Endothelial cell of umbilical vein (primary cell): ENCODE measurements at regions not wholly inside any gene's neighbourhood (a gene's known extent, or its start where the extent isn't known, plus 50 kb on each side); places are given as distances from the start of the nearest gene placed in this dataset.

Source experiments
- BruUV-seq: library from RNA; stranded (reverse); fragments of 400-500 nt; replicated peaks from 2 replicates; lab custom pipeline; 2021; lab: Mats Ljungman, UMichigan
- CTCF ChIA-PET: fragments of 300-600, 350-600 bp; sonication (Branson Sonifier 250); formaldehyde crosslinking; loops from one replicate; lab custom pipeline; 2021; ENCODE audit warnings: antibody characterized with exemption, inconsistent platforms; lab: Charles Lee
- POLR2A ChIA-PET: fragments of 300-600, 350-600 bp; sonication (Branson Sonifier 250); formaldehyde crosslinking; loops from one replicate; lab custom pipeline; 2021; ENCODE audit warnings: antibody characterized with exemption, inconsistent platforms; lab: Charles Lee
- DNase-seq: peaks from one replicate; pipeline ENCODE4 v3.0.0-alpha.2; 2011; ENCODE audit warnings: low read depth, low spot score
- FAIRE-seq: peaks from 2 replicates; lab custom pipeline; 2011; peaks lifted over from hg19 to GRCh38; lab: Jason Lieb, UNC
- H2AFZ ChIP-seq: 2 replicates; pipeline ENCODE4 v1.6.0; 2012; ENCODE audit warnings: low read depth, low read length, control low read depth, inconsistent platforms
- H3K27ac ChIP-seq: 2 replicates; pipeline ENCODE4 v1.5.1; 2011; ENCODE audit warnings: low read depth, mild to moderate bottlenecking, control low read depth, low read length, moderate library complexity; ENCODE audit not compliant: insufficient read depth
- H3K27me3 ChIP-seq, 2 experiments: 2 replicates each; pipeline versions ENCODE4 v1.6.0 to v1.6.1; 2011; ENCODE audit warnings: low read length in 2 of 2, mixed read lengths in 1 of 2; ENCODE audit not compliant: control insufficient read depth in 2 of 2, insufficient read depth in 2 of 2
- H3K36me3 ChIP-seq, 2 experiments: 2 replicates in 1 of 2; 3 replicates in 1 of 2; pipeline ENCODE4 v1.5.1; 2011; ENCODE audit warnings: low read length in 2 of 2, mild to moderate bottlenecking in 1 of 2, moderate library complexity in 1 of 2; ENCODE audit not compliant: control insufficient read depth in 2 of 2, insufficient read depth in 2 of 2; ENCODE audit errors: extremely low read depth in 1 of 2
- H3K4me1 ChIP-seq: 3 replicates; pipeline ENCODE4 v1.5.1; 2011; ENCODE audit warnings: mild to moderate bottlenecking, low read length; ENCODE audit not compliant: control insufficient read depth, insufficient read depth; ENCODE audit errors: extremely low read depth
- H3K4me2 ChIP-seq: 2 replicates; pipeline ENCODE4 v1.6.1; 2011; ENCODE audit warnings: low read length, control low read depth, mixed read lengths; ENCODE audit not compliant: insufficient read depth
- H3K4me3 ChIP-seq, 3 experiments: fragments of 200-600 bp in 1 of 3; sonication (generic), shearing (Covaris generic) in 1 of 3; replicated peaks in 1 of 3; 2 replicates each; pipeline ENCODE4 v1.5.1; 2011 to 2016; ENCODE audit warnings: control low read depth in 3 of 3, low read length in 3 of 3, mild to moderate bottlenecking in 2 of 3, inconsistent platforms in 1 of 3, low read depth in 1 of 3, moderate library complexity in 1 of 3; ENCODE audit not compliant: insufficient read depth in 1 of 3
- H3K79me2 ChIP-seq: 2 replicates; pipeline ENCODE4 v1.6.0; 2012; ENCODE audit warnings: low read length, inconsistent platforms; ENCODE audit not compliant: control insufficient read depth, insufficient read depth
- H3K9ac ChIP-seq: replicated peaks from 2 replicates; pipeline ENCODE3; 2011; ENCODE audit warnings: low read length, control low read depth; ENCODE audit not compliant: insufficient read depth; ENCODE audit errors: extremely low read depth
- H3K9me1 ChIP-seq: replicated peaks from 3 replicates; pipeline ENCODE4 v1.6.0; 2011; ENCODE audit warnings: mild to moderate bottlenecking, low read length; ENCODE audit not compliant: control insufficient read depth, insufficient read depth; ENCODE audit errors: extremely low read depth
- H3K9me3 ChIP-seq: replicated peaks from 2 replicates; pipeline ENCODE4 v1.5.1; 2012; ENCODE audit warnings: low read length, inconsistent platforms; ENCODE audit not compliant: control insufficient read depth, insufficient read depth
- H4K20me1 ChIP-seq: replicated peaks from 2 replicates; pipeline ENCODE3; 2011; ENCODE audit warnings: mild to moderate bottlenecking, low read length; ENCODE audit not compliant: control insufficient read depth, insufficient read depth; ENCODE audit errors: extremely low read depth
- EZH2 ChIP-seq: IDR thresholded peaks from 2 replicates; pipeline ENCODE4 v1.6.1; 2012; ENCODE audit warnings: borderline replicate concordance, low read depth, mild to moderate bottlenecking, moderate library complexity, low read length, inconsistent platforms; ENCODE audit not compliant: severe bottlenecking
- FOS ChIP-seq: IDR thresholded peaks from 2 replicates; pipeline ENCODE4 v1.6.1; 2011; ENCODE audit warnings: mild to moderate bottlenecking, low read length, moderate library complexity, borderline replicate concordance; ENCODE audit not compliant: insufficient read depth
- GATA2 ChIP-seq: IDR thresholded peaks from 2 replicates; pipeline ENCODE4 v1.7.0; 2011; ENCODE audit warnings: low read depth, mild to moderate bottlenecking, moderate library complexity, mixed read lengths, low read length; ENCODE audit not compliant: insufficient read length, insufficient read depth
- JUN ChIP-seq: IDR thresholded peaks from 2 replicates; pipeline ENCODE4 v1.6.1; 2011; ENCODE audit warnings: borderline replicate concordance, low read depth; ENCODE audit not compliant: insufficient read length, insufficient read depth
- MYC ChIP-seq: IDR thresholded peaks from one replicate; pipeline ENCODE4 v1.6.1; 2011; ENCODE audit warnings: mild to moderate bottlenecking, low read depth, low read length
- POLR2A ChIP-seq: IDR thresholded peaks from 2 replicates; pipeline ENCODE4 v1.6.1; 2012; ENCODE audit warnings: low read depth, mild to moderate bottlenecking, control low read depth, low read length
- POLR2AphosphoS5 ChIP-seq: IDR thresholded peaks from 2 replicates; pipeline ENCODE4 v1.6.1; 2012; ENCODE audit warnings: low read depth, mild to moderate bottlenecking, control low read depth, low read length, moderate library complexity; ENCODE audit not compliant: insufficient read depth
- dilution Hi-C: fragments of 300-500 bp; cut with MboI; formaldehyde crosslinking; loops from one replicate; pipeline ENCODE4 v1.15.0; 2019; ENCODE audit warnings: low sequenced_read_pairs; ENCODE audit not compliant: extremely low pct_ligation_motif_present
- intact Hi-C: fragments of 100-400 bp; cut with micrococcal nuclease; formaldehyde crosslinking; loops from one replicate; pipeline ENCODE4 v1.10.0; 2022
- TF ChIP-seq, protein P1 (sequence below): IDR thresholded peaks from 2 replicates; pipeline ENCODE4 v1.6.1; 2011; ENCODE audit not compliant: insufficient read depth, insufficient read length
- TF ChIP-seq, protein P2 (sequence below), 2 donors: IDR thresholded peaks; 1 replicate in 1 of 2; 2 replicates in 1 of 2; pipeline ENCODE4 v1.5.1; 2011; ENCODE audit warnings: low read length in 2 of 2, mild to moderate bottlenecking in 2 of 2, moderate library complexity in 2 of 2, control low read depth in 1 of 2, inconsistent platforms in 1 of 2, low read depth in 1 of 2; ENCODE audit not compliant: insufficient read depth in 1 of 2; ENCODE audit errors: extremely low read depth in 1 of 2

DNA sequence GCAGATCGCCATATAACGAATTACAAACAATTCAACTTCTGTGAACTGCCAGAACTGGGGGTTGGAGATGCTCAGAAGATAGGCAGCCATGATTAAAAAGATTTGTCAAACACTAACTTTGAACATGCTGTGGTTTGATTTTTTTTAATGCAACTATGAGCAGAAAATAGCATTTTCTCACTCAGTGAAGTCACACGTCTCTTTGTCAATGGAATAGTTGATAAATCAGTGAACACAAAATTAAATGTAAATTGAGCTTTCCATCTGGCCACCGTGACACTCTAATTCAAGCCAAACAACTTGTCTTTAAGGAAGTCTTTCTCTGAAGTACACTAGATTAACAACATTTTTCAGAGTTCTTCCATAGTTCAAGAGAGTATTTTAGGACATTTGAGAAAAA, 228.6 kb upstream of the LINC00305 start:
- Histone ChIP-seq H3K79me2 (no peaks in the 10 kb centered on the region), H3K9ac (no peak overlapping the region), H3K36me3 (no peaks in the 10 kb centered on the region), H3K9me1 (no peaks in the 10 kb centered on the region), H3K27ac (no peak overlapping the region), H3K4me3 (no peak overlapping the region), H3K4me1 (no peaks in the 10 kb centered on the region), H3K9me3 (no peaks in the 10 kb centered on the region), H3K4me2 (no peak overlapping the region), H4K20me1 (no peaks in the 10 kb centered on the region), H2AFZ (no peak overlapping the region), H3K27me3 (no peaks in the 10 kb centered on the region)
- no peak for TF ChIP-seq POLR2A
- no peak for TF ChIP-seq JUN
- no peak for TF ChIP-seq POLR2AphosphoS5
- no peak for TF ChIP-seq FOS
- TF ChIP-seq, protein P1, sequence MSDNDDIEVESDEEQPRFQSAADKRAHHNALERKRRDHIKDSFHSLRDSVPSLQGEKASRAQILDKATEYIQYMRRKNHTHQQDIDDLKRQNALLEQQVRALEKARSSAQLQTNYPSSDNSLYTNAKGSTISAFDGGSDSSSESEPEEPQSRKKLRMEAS, result no peak
- TF ChIP-seq, protein P2, sequence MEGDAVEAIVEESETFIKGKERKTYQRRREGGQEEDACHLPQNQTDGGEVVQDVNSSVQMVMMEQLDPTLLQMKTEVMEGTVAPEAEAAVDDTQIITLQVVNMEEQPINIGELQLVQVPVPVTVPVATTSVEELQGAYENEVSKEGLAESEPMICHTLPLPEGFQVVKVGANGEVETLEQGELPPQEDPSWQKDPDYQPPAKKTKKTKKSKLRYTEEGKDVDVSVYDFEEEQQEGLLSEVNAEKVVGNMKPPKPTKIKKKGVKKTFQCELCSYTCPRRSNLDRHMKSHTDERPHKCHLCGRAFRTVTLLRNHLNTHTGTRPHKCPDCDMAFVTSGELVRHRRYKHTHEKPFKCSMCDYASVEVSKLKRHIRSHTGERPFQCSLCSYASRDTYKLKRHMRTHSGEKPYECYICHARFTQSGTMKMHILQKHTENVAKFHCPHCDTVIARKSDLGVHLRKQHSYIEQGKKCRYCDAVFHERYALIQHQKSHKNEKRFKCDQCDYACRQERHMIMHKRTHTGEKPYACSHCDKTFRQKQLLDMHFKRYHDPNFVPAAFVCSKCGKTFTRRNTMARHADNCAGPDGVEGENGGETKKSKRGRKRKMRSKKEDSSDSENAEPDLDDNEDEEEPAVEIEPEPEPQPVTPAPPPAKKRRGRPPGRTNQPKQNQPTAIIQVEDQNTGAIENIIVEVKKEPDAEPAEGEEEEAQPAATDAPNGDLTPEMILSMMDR (IDR thresholded peaks at IDR 0.05; ENCODE audit: extremely low read depth in 1 of 2, insufficient read depth in 1 of 2, low read depth in 1 of 2, low read length in 2 of 2), result no peak
- TF ChIP-seq GATA2, result no peak
- TF ChIP-seq MYC, result no peak
- TF ChIP-seq EZH2, result no peak
- no TSS peak for BruUV-seq
- DNase-seq (no peak), FAIRE-seq (no peak)
- dilution Hi-C loops, result no loop called here
- CTCF ChIA-PET, result no interaction called here
- intact Hi-C loops, result no loop called here
- POLR2A ChIA-PET, result no interaction called here
